ENCODE measurements at regions not wholly inside any gene's neighbourhood (a gene's known extent, or its start where the extent isn't known, plus 50 kb on each side); places are given as distances from the start of the nearest gene placed in this dataset.

- BruUV-seq (replicated peaks) = no TSS peak
- no peak overlapping the region for H3K9ac ChIP-seq (ENCODE audit: control insufficient read depth, insufficient read depth, low read length)
- DNase-seq (ENCODE audit: low read depth, low spot score) (no peak), ATAC-seq (no peak), FAIRE-seq (no peak)
- intact Hi-C loops (cut with micrococcal nuclease; ENCODE audit: unreplicated experiment) (no loop called here), in situ Hi-C loops (cut with MboI) (no loop called here)
- no peaks in the 10 kb centered on the region for H4K20me1 ChIP-seq (ENCODE audit: control insufficient read depth, insufficient read depth)
- H3K27ac ChIP-seq (ENCODE audit: control insufficient read depth, insufficient read depth) = no peak overlapping the region
- ChIA-PET RAD21 (ENCODE audit: unreplicated experiment) (no interaction called here), POLR2A (no interaction called here), CTCF (no interaction called here), SMC1A (ENCODE audit: uncharacterized antibody, unreplicated experiment) (no interaction called here)
- H3K4me1 ChIP-seq (ENCODE audit: control insufficient read depth, insufficient read depth, low read length) = no peaks in the 10 kb centered on the region
- no peaks in the 10 kb centered on the region for H3K79me2 ChIP-seq (ENCODE audit: control insufficient read depth, insufficient read depth, low read length)
- WGBS (ENCODE audit: insufficient coverage, insufficient replicate concordance, low lambda C conversion rate, missing lambda C conversion rate) = 15% methylated on average over 7 of the region's 7 CpGs
- no peak overlapping the region for H3K4me3 ChIP-seq
- H3K27me3 ChIP-seq (replicated peaks in 1 of 2; ENCODE audit: control insufficient read depth in 2 of 2, insufficient read depth in 2 of 2, low read length in 1 of 2) = no peaks in the 10 kb centered on the region
- no peak for TF ChIP-seq SIX5 (IDR thresholded peaks at IDR 0.05; ENCODE audit: low read depth, low read length, severe bottlenecking)
- TF ChIP-seq BCL3 (IDR thresholded peaks at IDR 0.05; ENCODE audit: borderline replicate concordance, insufficient read depth, low read depth, low read length, poor library complexity, severe bottlenecking) = no peak
- TF ChIP-seq STAT3 (IDR thresholded peaks at IDR 0.05; ENCODE audit: low read depth, low read length) = no peak
- TF ChIP-seq NKRF (conservative IDR thresholded peaks at IDR 0.05) = no peak
- TF ChIP-seq TCF3 (IDR thresholded peaks at IDR 0.05; ENCODE audit: borderline replicate concordance, insufficient read depth, low read depth, low read length) = no peak
- no peak for TF ChIP-seq WRNIP1 (IDR thresholded peaks at IDR 0.05; ENCODE audit: borderline replicate concordance, low read depth, low read length)
- no peak for TF ChIP-seq MYC (IDR thresholded peaks at IDR 0.05; ENCODE audit: insufficient read depth, insufficient read length, insufficient replicate concordance, low read length, severe bottlenecking)
- TF ChIP-seq BACH1 (IDR thresholded peaks at IDR 0.05; ENCODE audit: borderline replicate concordance) = no peak
- TF ChIP-seq BCLAF1 (IDR thresholded peaks at IDR 0.05) = no peak
- no peak for TF ChIP-seq CEBPZ (IDR thresholded peaks at IDR 0.05; ENCODE audit: low read depth, low read length)
- H3K4me2 ChIP-seq (ENCODE audit: control insufficient read depth, insufficient read depth) = no peak overlapping the region
- no peaks in the 10 kb centered on the region for H3K36me3 ChIP-seq (ENCODE audit: control insufficient read depth in 2 of 2, insufficient read depth in 2 of 2, low read length in 1 of 2)
- no peak overlapping the region for H2AFZ ChIP-seq (ENCODE audit: control insufficient read depth, low read depth, low read length)
- H3K9me3 ChIP-seq (replicated peaks; ENCODE audit: control insufficient read depth, insufficient read depth, low read length) = no peaks in the 10 kb centered on the region; the same call in 2 of the 3 replicates
These were observed 106.2 kb downstream of the TUBA3C start for GRCh38 chr13:19075418-19075817.

Data from GM12878 (cell line).